Testis (tissue), 2 donors: ENCODE measurements at regions not wholly inside any gene's neighbourhood (a gene's known extent, or its start where the extent isn't known, plus 50 kb on each side); places are given as distances from the start of the nearest gene placed in this dataset.

Source experiments
- DNase-seq: peaks from one replicate; pipeline ENCODE4 v3.0.0-alpha.2; 2019
- H3K27ac ChIP-seq, 2 donors: fragments of 200-600 bp; sonication (generic); one replicate each; pipeline ENCODE4 v1.5.1; 2019
- H3K27me3 ChIP-seq: fragments of 200-600 bp; sonication (generic); one replicate; pipeline ENCODE4 v1.5.1; 2019
- H3K36me3 ChIP-seq: fragments of 200-600 bp; sonication (generic); one replicate; pipeline ENCODE4 v1.5.1; 2017; ENCODE audit warnings: low read depth; ENCODE audit errors: missing control alignments
- H3K4me1 ChIP-seq: fragments of 200-600 bp; sonication (generic); one replicate; pipeline ENCODE4 v1.5.1; 2019
- H3K4me3 ChIP-seq, 2 donors: fragments of 200-600 bp; sonication (generic); one replicate each; pipeline ENCODE4 v1.5.1; 2017 to 2019
- H3K9me3 ChIP-seq: fragments of 200-600 bp; sonication (generic); one replicate; pipeline ENCODE4 v1.5.1; 2017
- CTCF ChIP-seq, 3 experiments: fragments of 450-650 bp in 2 of 3; fragments of 200-600 bp in 1 of 3; sonication (generic) in 1 of 3; IDR thresholded peaks; one replicate each; pipeline ENCODE4 v1.5.1; 2016 to 2019; ENCODE audit warnings: antibody characterized with exemption in 3 of 3, mild to moderate bottlenecking in 2 of 3, moderate library complexity in 1 of 3
- POLR2A ChIP-seq: fragments of 450-650 bp; IDR thresholded peaks from one replicate; pipeline ENCODE4 v1.6.1; 2017; ENCODE audit warnings: antibody characterized with exemption, mild to moderate bottlenecking, moderate library complexity
- WGBS, 2 donors: methylation state at CpG; one replicate each; pipeline ENCODE4 v1.1.5; 2018; 5-methylcytosine and 5-hydroxymethylcytosine counted together
- intact Hi-C: fragments of 100-400 bp; cut with DNase I; formaldehyde crosslinking; loops from one replicate; pipeline ENCODE4 v1.15.1; 2023; ENCODE audit warnings: low total_unique reads

GRCh38 chr4:111717921-111718320, 427.3 kb upstream of the FAM241A start:
- Histone ChIP-seq H3K4me1 (no peaks in the 10 kb centered on the region), H3K4me3 (no peak overlapping the region), H3K9me3 (no peaks in the 10 kb centered on the region), H3K36me3 (no peaks in the 10 kb centered on the region), H3K27me3 (no peaks in the 10 kb centered on the region), H3K27ac (no peak overlapping the region)
- intact Hi-C loops = no loop called here
- DNase-seq = no peak
- 30 to 38% methylated on average over 1 of the region's 1 CpG for WGBS, 2 donors
- TF ChIP-seq CTCF (IDR thresholded peaks at IDR 0.05) = no peak
- no peak for TF ChIP-seq POLR2A

DNA sequence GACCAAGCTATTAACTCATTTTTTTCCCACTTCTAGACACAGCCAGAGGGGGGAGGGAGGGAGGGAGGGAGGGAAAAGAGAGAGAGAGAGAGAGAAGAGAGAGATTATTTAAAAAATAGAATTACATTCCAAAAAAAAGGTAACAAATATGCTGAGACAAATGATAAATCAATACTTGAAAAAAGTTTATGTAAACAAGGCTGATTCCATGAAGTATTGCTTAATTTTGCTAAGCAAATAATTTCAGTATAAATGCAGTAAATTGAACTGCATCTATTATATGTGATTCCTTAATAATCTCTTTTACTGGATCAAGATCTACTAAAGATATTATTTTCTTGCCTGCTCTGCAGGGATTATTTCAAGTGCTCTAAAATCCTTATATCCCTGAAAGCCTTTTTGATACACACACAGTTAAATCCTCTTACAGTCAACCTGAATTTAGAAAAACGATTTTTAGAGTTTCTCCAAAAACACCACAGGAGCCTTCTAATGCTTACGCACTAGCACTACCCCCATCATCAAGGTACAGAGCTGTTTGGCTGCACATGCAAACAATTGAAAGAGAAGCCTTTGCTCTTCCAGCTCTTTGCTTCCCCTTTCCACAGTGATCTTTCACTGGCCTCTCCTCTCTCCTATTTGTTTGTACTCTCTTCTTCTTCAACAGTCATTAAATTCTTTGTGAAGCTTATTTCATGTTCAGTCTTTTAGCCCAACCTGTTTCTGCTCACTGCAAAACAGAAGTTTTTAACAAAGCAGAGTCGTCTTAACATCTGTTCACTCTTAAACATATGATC, 426.3 kb upstream of the FAM241A start:
- TF ChIP-seq POLR2A (no peak), CTCF (IDR thresholded peaks at IDR 0.05) (no peak)
- no peaks in the 10 kb centered on the region for H3K4me1 ChIP-seq
- 49 to 58% methylated on average over 3 of the region's 3 CpGs for WGBS, 2 donors
- H3K9me3 ChIP-seq = no peaks in the 10 kb centered on the region
- no peak overlapping the region for H3K27ac ChIP-seq
- intact Hi-C loops = no loop called here
- no peaks in the 10 kb centered on the region for H3K27me3 ChIP-seq
- H3K4me3 ChIP-seq = no peak overlapping the region
- DNase-seq = no peak
- no peaks in the 10 kb centered on the region for H3K36me3 ChIP-seq

DNA sequence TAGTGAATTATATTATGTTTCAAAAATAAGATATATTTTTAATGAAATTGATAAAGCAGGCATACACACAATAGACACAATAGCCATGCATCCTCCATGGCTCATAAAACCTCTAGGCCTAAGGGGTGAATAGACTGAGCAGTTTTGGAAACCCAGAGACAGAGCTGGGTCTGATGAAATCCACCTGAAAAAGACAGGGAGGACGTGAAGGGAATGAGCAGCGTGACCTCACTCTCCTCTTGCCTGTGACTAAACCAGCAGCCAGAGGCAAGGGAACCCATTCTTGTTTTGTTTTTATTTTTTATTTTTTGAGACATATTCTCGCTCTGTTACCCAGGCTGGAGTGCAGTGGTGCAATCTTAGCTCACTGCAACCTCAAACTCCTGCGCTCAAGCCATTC, 424.4 kb upstream of the FAM241A start:
- intact Hi-C loops = no loop called here
- H3K27ac ChIP-seq = no peak overlapping the region

GRCh38 chr4:111722213-111722720, 423.0 kb upstream of the FAM241A start:
- intact Hi-C loops = no loop called here
- H3K4me3 ChIP-seq = no peak overlapping the region
- H3K9me3 ChIP-seq = no peaks in the 10 kb centered on the region
- 60 to 65% methylated on average over 2 of the region's 2 CpGs for WGBS, 2 donors
- H3K36me3 ChIP-seq = no peaks in the 10 kb centered on the region
- H3K4me1 ChIP-seq = no peaks in the 10 kb centered on the region
- H3K27ac ChIP-seq = no peak overlapping the region
- H3K27me3 ChIP-seq = no peaks in the 10 kb centered on the region
- TF ChIP-seq POLR2A = no peak
- DNase-seq = no peak

More for the DNA sequence above, 424.4 kb upstream of the FAM241A start:
- Histone ChIP-seq H3K4me1 (no peaks in the 10 kb centered on the region), H3K27me3 (no peaks in the 10 kb centered on the region), H3K36me3 (no peaks in the 10 kb centered on the region), H3K9me3 (no peaks in the 10 kb centered on the region), H3K4me3 (no peak overlapping the region)
- WGBS, 2 donors = 94 to 99% methylated on average over 4 of the region's 4 CpGs
- no peak for DNase-seq
- no peak for TF ChIP-seq CTCF (IDR thresholded peaks at IDR 0.05)
- no peak for TF ChIP-seq POLR2A

- H3K9me3 ChIP-seq = no peaks in the 10 kb centered on the region
- H3K4me3 ChIP-seq = no peak overlapping the region
- H3K4me1 ChIP-seq = no peaks in the 10 kb centered on the region
- DNase-seq = no peak
- no peak overlapping the region for H3K27ac ChIP-seq
- no peaks in the 10 kb centered on the region for H3K27me3 ChIP-seq
- WGBS, 2 donors = 43 to 50% methylated on average over 3 of the region's 3 CpGs
- intact Hi-C loops = no loop called here
- TF ChIP-seq CTCF (IDR thresholded peaks at IDR 0.05) (no peak), POLR2A (no peak)
- H3K36me3 ChIP-seq = no peaks in the 10 kb centered on the region
These were observed 408.7 kb upstream of the FAM241A start for GRCh38 chr4:111736516-111736915.
